H9 (cell line): ENCODE measurements at regions not wholly inside any gene's neighbourhood (a gene's known extent, or its start where the extent isn't known, plus 50 kb on each side); places are given as distances from the start of the nearest gene placed in this dataset.

Experiments used
- DNase-seq: peaks from one replicate; pipeline ENCODE4 v3.0.0-alpha.2; 2017
- H2AFZ ChIP-seq: one replicate; pipeline ENCODE4 v1.6.1; 2013; ENCODE audit warnings: mild to moderate bottlenecking, low read length, control low read depth, moderate library complexity
- H2AK5ac ChIP-seq: 2 replicates; pipeline ENCODE4 v1.6.1; 2013; ENCODE audit warnings: low read length, control low read depth, mixed read lengths; ENCODE audit not compliant: insufficient read length
- H2BK120ac ChIP-seq: one replicate; pipeline ENCODE4 v1.6.1; 2013; ENCODE audit warnings: low read depth, mild to moderate bottlenecking, low read length, control low read depth, inconsistent platforms; ENCODE audit not compliant: poor library complexity, severe bottlenecking
- H2BK12ac ChIP-seq: 2 replicates; pipeline ENCODE4 v1.6.1; 2013; ENCODE audit warnings: low read length, control low read depth, mixed read lengths, low read depth; ENCODE audit not compliant: insufficient read length
- H2BK15ac ChIP-seq: 2 replicates; pipeline ENCODE4 v1.6.1; 2013; ENCODE audit warnings: low read depth, low read length, control low read depth
- H2BK20ac ChIP-seq: one replicate; pipeline ENCODE4 v1.6.1; 2013; ENCODE audit warnings: low read depth, mild to moderate bottlenecking, low read length, control low read depth, inconsistent platforms; ENCODE audit not compliant: poor library complexity, severe bottlenecking
- H2BK5ac ChIP-seq: 2 replicates; pipeline ENCODE4 v1.6.1; 2013; ENCODE audit warnings: low read length, control low read depth, mixed read lengths; ENCODE audit not compliant: insufficient read length
- H3K14ac ChIP-seq: 2 replicates; pipeline ENCODE4 v1.6.1; 2013; ENCODE audit warnings: low read length, control low read depth; ENCODE audit not compliant: insufficient read depth
- H3K18ac ChIP-seq: 2 replicates; pipeline ENCODE4 v1.6.1; 2013; ENCODE audit warnings: low read depth, mild to moderate bottlenecking, mixed read lengths, low read length, control low read depth; ENCODE audit not compliant: insufficient read length
- H3K23ac ChIP-seq: 2 replicates; pipeline ENCODE4 v1.6.1; 2013; ENCODE audit warnings: low read length, control low read depth, mixed read lengths, low read depth; ENCODE audit not compliant: insufficient read length
- H3K23me2 ChIP-seq: 2 replicates; pipeline ENCODE4 v1.6.1; 2013; ENCODE audit warnings: low read depth, mild to moderate bottlenecking, mixed read lengths, low read length, control low read depth; ENCODE audit not compliant: insufficient read length, poor library complexity, severe bottlenecking
- H3K27ac ChIP-seq: 2 replicates; pipeline ENCODE4 v1.5.1; 2013; ENCODE audit warnings: low read length, control low read depth, mixed read lengths, low read depth; ENCODE audit not compliant: insufficient read length
- H3K27me3 ChIP-seq: 2 replicates; pipeline ENCODE4 v1.6.1; 2013; ENCODE audit warnings: low read length, control low read depth, inconsistent platforms; ENCODE audit not compliant: insufficient read depth
- H3K4ac ChIP-seq: 2 replicates; pipeline ENCODE4 v1.6.1; 2013; ENCODE audit warnings: low read depth, mild to moderate bottlenecking, control low read depth, inconsistent platforms, low read length, moderate library complexity
- H3K4me1 ChIP-seq: 2 replicates; pipeline ENCODE4 v1.6.1; 2013; ENCODE audit warnings: low read length, control low read depth, inconsistent platforms; ENCODE audit not compliant: insufficient read depth
- H3K4me2 ChIP-seq: 2 replicates; pipeline ENCODE4 v1.6.1; 2013; ENCODE audit warnings: low read length, control low read depth, mixed read lengths; ENCODE audit not compliant: insufficient read length, insufficient read depth
- H3K56ac ChIP-seq: 2 replicates; pipeline ENCODE4 v1.6.1; 2013; ENCODE audit warnings: low read depth, mild to moderate bottlenecking, mixed read lengths, low read length, control low read depth; ENCODE audit not compliant: insufficient read length
- H3K79me1 ChIP-seq: 2 replicates; pipeline ENCODE4 v1.6.1; 2013; ENCODE audit warnings: low read depth, mild to moderate bottlenecking, moderate library complexity, low read length, control low read depth, inconsistent platforms; ENCODE audit not compliant: insufficient read depth, poor library complexity, severe bottlenecking
- H3K79me2 ChIP-seq: 2 replicates; pipeline ENCODE4 v1.6.1; 2013; ENCODE audit warnings: low read length, control low read depth, inconsistent platforms; ENCODE audit not compliant: insufficient read depth
- H3K9ac ChIP-seq: 2 replicates; pipeline ENCODE4 v1.6.1; 2013; ENCODE audit warnings: low read length, control low read depth, mixed read lengths; ENCODE audit not compliant: insufficient read length; ENCODE audit errors: extremely low read depth
- H3K9me3 ChIP-seq: one replicate; pipeline ENCODE4 v1.6.1; 2013; ENCODE audit warnings: low read depth, low read length, inconsistent platforms; ENCODE audit not compliant: control insufficient read depth
- H3T11ph ChIP-seq: one replicate; pipeline ENCODE4 v1.6.1; 2013; ENCODE audit warnings: mild to moderate bottlenecking, low read length, control low read depth, inconsistent platforms
- H4K20me1 ChIP-seq: one replicate; pipeline ENCODE4 v1.6.1; 2013; ENCODE audit not compliant: control insufficient read depth, insufficient read length, insufficient read depth
- H4K5ac ChIP-seq: 2 replicates; pipeline ENCODE4 v1.6.1; 2013; ENCODE audit warnings: low read depth, mild to moderate bottlenecking, mixed read lengths, low read length, control low read depth; ENCODE audit not compliant: insufficient read length
- H4K8ac ChIP-seq: replicated peaks from 2 replicates; pipeline ENCODE4 v1.6.1; 2013; ENCODE audit warnings: low read length, control low read depth, mixed read lengths, low read depth; ENCODE audit not compliant: insufficient read length
- H4K91ac ChIP-seq: 2 replicates; pipeline ENCODE4 v1.6.1; 2013; ENCODE audit warnings: low read depth, mild to moderate bottlenecking, moderate library complexity, mixed read lengths, low read length, control low read depth; ENCODE audit not compliant: insufficient read length
- H3K27ac Mint-ChIP-seq, 3 experiments: 2 replicates in 2 of 3; 3 replicates in 1 of 3; pipeline ENCODE4 v1.8.0; 2020 to 2021; ENCODE audit warnings: mixed read lengths in 3 of 3, mild to moderate bottlenecking in 1 of 3, moderate library complexity in 1 of 3
- H3K27me3 Mint-ChIP-seq: 2 replicates; pipeline ENCODE4 v1.8.0; 2021; ENCODE audit warnings: low read depth, mild to moderate bottlenecking, moderate library complexity, mixed read lengths
- H3K36me3 Mint-ChIP-seq, 3 experiments: 2 replicates in 2 of 3; 3 replicates in 1 of 3; pipeline ENCODE4 v1.8.0; 2020 to 2021; ENCODE audit warnings: low read depth in 3 of 3, mixed read lengths in 3 of 3; ENCODE audit not compliant: insufficient read depth in 1 of 3
- H3K4me1 Mint-ChIP-seq, 2 experiments: 2 replicates each; pipeline ENCODE4 v1.8.0; 2020; ENCODE audit warnings: mixed read lengths in 2 of 2
- H3K4me3 Mint-ChIP-seq, 2 experiments: 2 replicates in 1 of 2; 3 replicates in 1 of 2; pipeline ENCODE4 v1.8.0; 2020 to 2021; ENCODE audit warnings: mild to moderate bottlenecking in 2 of 2, mixed read lengths in 2 of 2, moderate library complexity in 1 of 2
- H3K9me3 Mint-ChIP-seq, 2 experiments: 2 replicates in 1 of 2; 3 replicates in 1 of 2; pipeline ENCODE4 v1.8.0; 2020; ENCODE audit warnings: mild to moderate bottlenecking in 2 of 2, mixed read lengths in 2 of 2, moderate library complexity in 1 of 2
- whole genome bisulfite sequencing: extraction: QIAGEN DNeasy Blood & Tissue Kit; methylation state at CpG from one replicate; pipeline ENCODE4 v1.1.7; 2013; ENCODE audit warnings: missing lambda C conversion rate, low lambda C conversion rate, mixed read lengths; ENCODE audit not compliant: insufficient read length; ENCODE audit errors: extremely low coverage; 5-methylcytosine and 5-hydroxymethylcytosine counted together
- TF ChIP-seq, protein P1 (sequence below): fragments of 200-600 bp; sonication (generic); conservative IDR thresholded peaks from 3 replicates; pipeline ENCODE4 v1.8.0; 2021; ENCODE audit warnings: antibody characterized with exemption, mild to moderate bottlenecking

DNA sequence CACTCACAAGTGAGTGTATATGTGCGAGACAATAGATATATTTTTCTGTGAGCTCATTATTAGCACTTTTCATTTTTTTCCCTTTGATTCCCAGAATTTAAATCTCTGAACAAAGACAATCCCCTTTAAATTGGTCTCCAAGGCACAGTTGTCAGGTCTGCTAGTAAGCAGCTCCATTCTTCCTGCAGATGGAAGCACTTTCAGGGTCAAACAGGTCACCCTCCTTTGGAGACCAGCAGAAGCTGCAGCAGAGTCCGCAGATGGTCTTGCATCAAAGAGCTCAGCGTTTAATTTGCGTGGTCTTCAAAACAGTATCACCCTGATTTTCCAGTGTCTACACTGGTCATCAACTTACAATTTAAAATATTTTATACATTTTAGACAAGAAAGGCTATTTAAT, 543.8 kb downstream of the ARL4A start:
- H3K4me1 Mint-ChIP-seq: no peaks in the 10 kb centered on the region
- Histone ChIP-seq H2BK120ac (no peak overlapping the region), H2BK12ac (no peak overlapping the region), H2BK15ac (no peak overlapping the region), H2BK5ac (no peak overlapping the region), H3K18ac (no peak overlapping the region), H3K4me1 (no peaks in the 10 kb centered on the region), H3K23me2 (no peaks in the 10 kb centered on the region), H3K14ac (no peak overlapping the region), H3K9me3 (no peaks in the 10 kb centered on the region), H3K4ac (no peak overlapping the region), H3K79me1 (no peaks in the 10 kb centered on the region), H3K4me2 (no peak overlapping the region), H2AK5ac (no peak overlapping the region), H4K91ac (no peak overlapping the region), H3K27me3 (no peaks in the 10 kb centered on the region), H3K79me2 (no peaks in the 10 kb centered on the region), H3K23ac (no peak overlapping the region), H2AFZ (no peak overlapping the region), H3T11ph (no peak overlapping the region), H3K9ac (no peak overlapping the region), H2BK20ac (no peak overlapping the region), H3K56ac (no peak overlapping the region), H3K27ac (no peak overlapping the region), H4K20me1 (no peaks in the 10 kb centered on the region), H4K8ac (no peak overlapping the region), H4K5ac (no peak overlapping the region)
- no peak for DNase-seq
- no CpG with 5 or more reads among the region's 4 CpGs for WGBS
- no peak overlapping the region for H3K4me3 Mint-ChIP-seq
- H3K27me3 Mint-ChIP-seq: no peaks in the 10 kb centered on the region
- no peaks in the 10 kb centered on the region for H3K36me3 Mint-ChIP-seq
- no peaks in the 10 kb centered on the region for H3K9me3 Mint-ChIP-seq
- H3K27ac Mint-ChIP-seq: no peak overlapping the region; a peak in 1 of 7 replicates
- TF ChIP-seq, protein P1, sequence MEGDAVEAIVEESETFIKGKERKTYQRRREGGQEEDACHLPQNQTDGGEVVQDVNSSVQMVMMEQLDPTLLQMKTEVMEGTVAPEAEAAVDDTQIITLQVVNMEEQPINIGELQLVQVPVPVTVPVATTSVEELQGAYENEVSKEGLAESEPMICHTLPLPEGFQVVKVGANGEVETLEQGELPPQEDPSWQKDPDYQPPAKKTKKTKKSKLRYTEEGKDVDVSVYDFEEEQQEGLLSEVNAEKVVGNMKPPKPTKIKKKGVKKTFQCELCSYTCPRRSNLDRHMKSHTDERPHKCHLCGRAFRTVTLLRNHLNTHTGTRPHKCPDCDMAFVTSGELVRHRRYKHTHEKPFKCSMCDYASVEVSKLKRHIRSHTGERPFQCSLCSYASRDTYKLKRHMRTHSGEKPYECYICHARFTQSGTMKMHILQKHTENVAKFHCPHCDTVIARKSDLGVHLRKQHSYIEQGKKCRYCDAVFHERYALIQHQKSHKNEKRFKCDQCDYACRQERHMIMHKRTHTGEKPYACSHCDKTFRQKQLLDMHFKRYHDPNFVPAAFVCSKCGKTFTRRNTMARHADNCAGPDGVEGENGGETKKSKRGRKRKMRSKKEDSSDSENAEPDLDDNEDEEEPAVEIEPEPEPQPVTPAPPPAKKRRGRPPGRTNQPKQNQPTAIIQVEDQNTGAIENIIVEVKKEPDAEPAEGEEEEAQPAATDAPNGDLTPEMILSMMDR: no peak
